GM19395 (cell line): ENCODE measurements at regions not wholly inside any gene's neighbourhood (a gene's known extent, or its start where the extent isn't known, plus 50 kb on each side); places are given as distances from the start of the nearest gene placed in this dataset.
"Not testable (repeated sequence)": the region's sequence is repeated elsewhere in the genome, so short reads cannot be mapped to it uniquely, and the experiment has no call there.

Experiments
- ATAC-seq: cut with Tn5 transposase; IDR thresholded peaks from one replicate; pipeline ENCODE4 v1.9.1; 2021; ENCODE audit warnings: mild to moderate bottlenecking, moderate library complexity; ENCODE audit not compliant: unreplicated experiment

GRCh38 chr16:66247516-66248481, 118.7 kb upstream of the CDH5 start:
- ATAC-seq = no peak

GRCh38 chr16:66245868-66246267, 120.6 kb upstream of the CDH5 start:
- ATAC-seq = no peak

- no peak for ATAC-seq
These were observed 121.4 kb upstream of the CDH5 start for GRCh38 chr16:66245072-66245471.

GRCh38 chr16:66242672-66243071, 123.8 kb upstream of the CDH5 start:
- no peak for ATAC-seq

- not testable (repeated sequence) for ATAC-seq
These were observed 124.3 kb upstream of the CDH5 start for GRCh38 chr16:66242206-66242605.

GRCh38 chr16:66240631-66241395, 125.7 kb upstream of the CDH5 start:
- no peak for ATAC-seq

- ATAC-seq = no peak
These were observed 126.4 kb upstream of the CDH5 start for GRCh38 chr16:66240088-66240487.

- ATAC-seq = no peak
These were observed 127.8 kb upstream of the CDH5 start for GRCh38 chr16:66238696-66239095.

- ATAC-seq = no peak
These were observed 130.2 kb upstream of the CDH5 start for GRCh38 chr16:66236301-66236700.

- no peak for ATAC-seq
These were observed 134.9 kb upstream of the CDH5 start for GRCh38 chr16:66231452-66232160.

GRCh38 chr16:66229651-66230050, 136.8 kb upstream of the CDH5 start:
- no peak for ATAC-seq

- ATAC-seq = no peak
These were observed 137.7 kb upstream of the CDH5 start for GRCh38 chr16:66228792-66229191.

- no peak for ATAC-seq
These were observed 138.5 kb upstream of the CDH5 start for GRCh38 chr16:66227766-66228530.

- no peak for ATAC-seq
These were observed 139.7 kb upstream of the CDH5 start for GRCh38 chr16:66226762-66227161.

- no peak for ATAC-seq
These were observed 140.8 kb upstream of the CDH5 start for GRCh38 chr16:66225696-66226095.

- ATAC-seq = no peak
These were observed 141.9 kb upstream of the CDH5 start for GRCh38 chr16:66224626-66225025.

GRCh38 chr16:66224186-66224585, 142.3 kb upstream of the CDH5 start:
- ATAC-seq = no peak

GRCh38 chr16:66223176-66223780, 143.2 kb upstream of the CDH5 start:
- no peak for ATAC-seq

GRCh38 chr16:66222756-66223155, 143.7 kb upstream of the CDH5 start:
- no peak for ATAC-seq

GRCh38 chr16:66220702-66221101, 145.8 kb upstream of the CDH5 start:
- no peak for ATAC-seq
